Hepatocyte (in vitro differentiated cells): ENCODE measurements at regions not wholly inside any gene's neighbourhood (a gene's known extent, or its start where the extent isn't known, plus 50 kb on each side); places are given as distances from the start of the nearest gene placed in this dataset.

Experiments
- EZH2 ChIP-seq: fragments of 200-600 bp; sonication (generic); IDR thresholded peaks from 2 replicates; pipeline ENCODE4 v1.6.1; 2016; ENCODE audit warnings: antibody characterized with exemption, mild to moderate bottlenecking, borderline replicate concordance
- EZH2phosphoT487 ChIP-seq: fragments of 200-600 bp; sonication (generic); IDR thresholded peaks from one replicate; pipeline ENCODE4 v1.6.1; 2018; ENCODE audit warnings: antibody characterized with exemption, mild to moderate bottlenecking, low read depth, moderate library complexity; ENCODE audit not compliant: unreplicated experiment, severe bottlenecking

- TF ChIP-seq EZH2 (no peak), EZH2phosphoT487 (no peak)
These were observed 470.7 kb downstream of the LPIN1 start for GRCh38 chr2:12217175-12217574.
